ENCODE measurements at regions not wholly inside any gene's neighbourhood (a gene's known extent, or its start where the extent isn't known, plus 50 kb on each side); places are given as distances from the start of the nearest gene placed in this dataset.
"Not testable (repeated sequence)": the region's sequence is repeated elsewhere in the genome, so short reads cannot be mapped to it uniquely, and the experiment has no call there.

GRCh38 chr5:23991406-23991805 lies 484.0 kb downstream of the PRDM9 start:
- no peak for DNase-seq (ENCODE audit: low read depth)

- no peak for DNase-seq (ENCODE audit: low read depth)
Observed at GRCh38 chr5:23994581-23995370, 487.4 kb downstream of the PRDM9 start.

- DNase-seq (ENCODE audit: low read depth) = no peak
Observed at GRCh38 chr5:23996525-23996924, 489.1 kb downstream of the PRDM9 start.

GRCh38 chr5:24005384-24005783 lies 498.0 kb downstream of the PRDM9 start:
- no peak for DNase-seq (ENCODE audit: low read depth)

- DNase-seq (ENCODE audit: low read depth) = not testable (repeated sequence)
Observed at GRCh38 chr5:24017710-24018109, 510.3 kb downstream of the PRDM9 start.

GRCh38 chr5:24026288-24026687 lies 518.9 kb downstream of the PRDM9 start:
- DNase-seq (ENCODE audit: low read depth) = no peak

- DNase-seq (ENCODE audit: low read depth) = no peak
Observed at GRCh38 chr5:24042688-24043087, 535.3 kb downstream of the PRDM9 start.

- DNase-seq (ENCODE audit: low read depth) = no peak
Observed at GRCh38 chr5:24045046-24045445, 537.6 kb downstream of the PRDM9 start.

- no peak for DNase-seq (ENCODE audit: low read depth)
Observed at GRCh38 chr5:24053737-24054136, 546.3 kb downstream of the PRDM9 start.

GRCh38 chr5:24059006-24059405 lies 551.6 kb downstream of the PRDM9 start:
- no peak for DNase-seq (ENCODE audit: low read depth)

- DNase-seq (ENCODE audit: low read depth) = no peak
Observed at GRCh38 chr5:24059716-24060115, 552.3 kb downstream of the PRDM9 start.

- no peak for DNase-seq (ENCODE audit: low read depth)
Observed at GRCh38 chr5:24065779-24066178, 558.4 kb downstream of the PRDM9 start.

- DNase-seq (ENCODE audit: low read depth) = no peak
Observed at GRCh38 chr5:24067208-24067607, 559.8 kb downstream of the PRDM9 start.

GRCh38 chr5:24068524-24068923 lies 561.1 kb downstream of the PRDM9 start:
- no peak for DNase-seq (ENCODE audit: low read depth)

- no peak for DNase-seq (ENCODE audit: low read depth)
Observed at GRCh38 chr5:24073107-24073506, 565.7 kb downstream of the PRDM9 start.

GRCh38 chr5:24080046-24080445 lies 564.7 kb downstream of the CDH10 start:
- DNase-seq (ENCODE audit: low read depth) = no peak

- DNase-seq (ENCODE audit: low read depth) = peak; percentile 52
Observed at GRCh38 chr5:24094081-24094679, 550.6 kb downstream of the CDH10 start.

GRCh38 chr5:24102010-24102409 lies 542.8 kb downstream of the CDH10 start:
- no peak for DNase-seq (ENCODE audit: low read depth)

- DNase-seq (ENCODE audit: low read depth) = no peak
Observed at GRCh38 chr5:24103451-24104023, 541.2 kb downstream of the CDH10 start.

GRCh38 chr5:24110004-24110615 lies 534.7 kb downstream of the CDH10 start:
- peak; percentile 3 for DNase-seq (ENCODE audit: low read depth)

- no peak for DNase-seq (ENCODE audit: low read depth)
Observed at GRCh38 chr5:24112420-24112819, 532.4 kb downstream of the CDH10 start.

- DNase-seq (ENCODE audit: low read depth) = no peak
Observed at GRCh38 chr5:24118351-24118750, 526.4 kb downstream of the CDH10 start.

GRCh38 chr5:24135536-24135935 lies 509.2 kb downstream of the CDH10 start:
- no peak for DNase-seq (ENCODE audit: low read depth)

All from stromal cell of bone marrow (primary cell).